H1 (cell line): ENCODE measurements at regions not wholly inside any gene's neighbourhood (a gene's known extent, or its start where the extent isn't known, plus 50 kb on each side); places are given as distances from the start of the nearest gene placed in this dataset.

Source experiments
- CTCF ChIA-PET: fragments of 300-600 bp; sonication (Branson Sonifier 250); formaldehyde crosslinking; loops from one replicate; lab custom pipeline; 2021; ENCODE audit not compliant: partially characterized antibody; lab: Charles Lee
- POLR2A ChIA-PET: fragments of 300-600 bp; sonication (Branson Sonifier 250); formaldehyde crosslinking; loops from one replicate; lab custom pipeline; 2021; ENCODE audit warnings: inconsistent platforms; ENCODE audit not compliant: partially characterized antibody; lab: Charles Lee
- DNase-seq, 2 experiments: peaks; one replicate each; pipeline versions ENCODE4 v3.0.0 to v3.0.0-alpha.2; 2010 to 2022; ENCODE audit warnings: low spot score in 2 of 2, low read depth in 1 of 2, mixed read lengths in 1 of 2
- FAIRE-seq: peaks from 2 replicates; lab custom pipeline; 2011; peaks lifted over from hg19 to GRCh38; lab: Jason Lieb, UNC
- H2AFZ ChIP-seq: 2 replicates; pipeline ENCODE4 v1.8.1; 2012; ENCODE audit warnings: low read length, inconsistent platforms
- H2AK5ac ChIP-seq: 2 replicates; pipeline ENCODE4 v1.6.1; 2013; ENCODE audit warnings: low read depth, low read length
- H2BK120ac ChIP-seq: replicated peaks from 2 replicates; pipeline ENCODE3; 2013; ENCODE audit warnings: low read depth, low read length, inconsistent platforms
- H2BK12ac ChIP-seq: 2 replicates; pipeline ENCODE4 v1.6.1; 2013; ENCODE audit warnings: low read depth, low read length
- H2BK15ac ChIP-seq: 2 replicates; pipeline ENCODE4 v1.6.1; 2013; ENCODE audit warnings: low read length
- H2BK20ac ChIP-seq: 2 replicates; pipeline ENCODE4 v1.6.1; 2013; ENCODE audit warnings: low read length
- H2BK5ac ChIP-seq: 2 replicates; pipeline ENCODE4 v1.6.1; 2013; ENCODE audit warnings: low read depth, low read length
- H3K14ac ChIP-seq: 2 replicates; pipeline ENCODE4 v1.6.1; 2013; ENCODE audit warnings: inconsistent platforms; ENCODE audit not compliant: insufficient read length
- H3K18ac ChIP-seq: 2 replicates; pipeline ENCODE4 v1.6.1; 2013; ENCODE audit warnings: low read length; ENCODE audit errors: extremely low read depth
- H3K23ac ChIP-seq: 2 replicates; pipeline ENCODE4 v1.6.1; 2013; ENCODE audit warnings: inconsistent platforms; ENCODE audit not compliant: insufficient read length
- H3K23me2 ChIP-seq: 2 replicates; pipeline ENCODE4 v1.6.1; 2013; ENCODE audit warnings: low read depth, low read length
- H3K27ac ChIP-seq: 2 replicates; pipeline ENCODE4 v1.6.1; 2011; ENCODE audit warnings: low read depth, low read length, inconsistent platforms
- H3K27me3 ChIP-seq, 4 experiments: replicated peaks in 1 of 4; 1 replicate in 1 of 4; 2 replicates in 3 of 4; pipeline versions ENCODE4 v1.6.1 to v1.8.1; 2011 to 2013; ENCODE audit warnings: low read length in 3 of 4, mild to moderate bottlenecking in 3 of 4, inconsistent platforms in 2 of 4, mixed read lengths in 2 of 4, moderate library complexity in 1 of 4; ENCODE audit not compliant: control insufficient read depth in 3 of 4, insufficient read depth in 3 of 4; ENCODE audit errors: extremely low read depth in 1 of 4
- H3K36me3 ChIP-seq, 4 experiments: 2 replicates each; pipeline versions ENCODE4 v1.6.1 to v1.8.1; 2011 to 2013; ENCODE audit warnings: mild to moderate bottlenecking in 4 of 4, low read length in 3 of 4, moderate library complexity in 2 of 4, control low read depth in 1 of 4, inconsistent platforms in 1 of 4; ENCODE audit not compliant: insufficient read depth in 4 of 4, control insufficient read depth in 2 of 4
- H3K4ac ChIP-seq: replicated peaks from 2 replicates; pipeline ENCODE3; 2013; ENCODE audit warnings: low read length, low read depth, mixed read lengths, inconsistent platforms; ENCODE audit not compliant: insufficient read length
- H3K4me1 ChIP-seq, 4 experiments: replicated peaks in 1 of 4; 1 replicate in 1 of 4; 2 replicates in 3 of 4; pipeline versions ENCODE4 v1.6.1 to v1.8.1; 2011 to 2013; ENCODE audit warnings: low read length in 3 of 4, inconsistent platforms in 2 of 4, mixed read lengths in 1 of 4; ENCODE audit not compliant: insufficient read depth in 4 of 4, control insufficient read depth in 3 of 4
- H3K4me2 ChIP-seq, 2 experiments: 2 replicates each; pipeline versions ENCODE4 v1.6.1 to v1.8.1; 2011 to 2013; ENCODE audit warnings: low read depth in 2 of 2, low read length in 2 of 2, control low read depth in 1 of 2, inconsistent platforms in 1 of 2, mild to moderate bottlenecking in 1 of 2; ENCODE audit not compliant: insufficient read depth in 1 of 2
- H3K4me3 ChIP-seq, 4 experiments: fragments of 200-600, 300-600 bp in 1 of 4; sonication (generic), shearing (Covaris generic), sonication (Bioruptor Twin) in 1 of 4; 2 replicates each; pipeline versions ENCODE4 v1.5.1 to v1.8.1; 2011 to 2016; ENCODE audit warnings: low read length in 4 of 4, low read depth in 3 of 4, control low read depth in 2 of 4, inconsistent platforms in 2 of 4, mild to moderate bottlenecking in 2 of 4, mixed read lengths in 1 of 4, moderate library complexity in 1 of 4; ENCODE audit not compliant: insufficient read depth in 2 of 4; ENCODE audit errors: extremely low read depth in 1 of 4
- H3K56ac ChIP-seq: replicated peaks from 2 replicates; pipeline ENCODE3; 2013; ENCODE audit warnings: low read depth, mild to moderate bottlenecking, mixed read lengths, low read length, inconsistent platforms; ENCODE audit not compliant: insufficient read length
- H3K79me1 ChIP-seq: 2 replicates; pipeline ENCODE4 v1.6.1; 2013; ENCODE audit warnings: low read depth, low read length, control low read depth
- H3K79me2 ChIP-seq, 2 experiments: 2 replicates each; pipeline versions ENCODE4 v1.6.1 to v1.8.1; 2012 to 2013; ENCODE audit warnings: low read length in 2 of 2, mild to moderate bottlenecking in 2 of 2, inconsistent platforms in 1 of 2; ENCODE audit not compliant: insufficient read depth in 2 of 2, control insufficient read depth in 1 of 2
- H3K9ac ChIP-seq, 4 experiments: replicated peaks in 1 of 4; 1 replicate in 1 of 4; 2 replicates in 3 of 4; pipeline versions ENCODE4 v1.6.1 to v1.8.1; 2011 to 2013; ENCODE audit warnings: low read depth in 3 of 4, low read length in 3 of 4, control low read depth in 2 of 4, mild to moderate bottlenecking in 2 of 4, moderate library complexity in 2 of 4, inconsistent platforms in 1 of 4; ENCODE audit errors: extremely low read depth in 1 of 4
- H3K9me3 ChIP-seq, 2 experiments: 2 replicates each; pipeline versions ENCODE4 v1.6.1 to v1.8.1; 2012 to 2013; ENCODE audit warnings: mild to moderate bottlenecking in 2 of 2, moderate library complexity in 2 of 2, control low read depth in 1 of 2, inconsistent platforms in 1 of 2, low read depth in 1 of 2, low read length in 1 of 2, mixed read lengths in 1 of 2; ENCODE audit not compliant: insufficient read depth in 2 of 2
- H4K20me1 ChIP-seq, 2 experiments: replicated peaks in 1 of 2; 2 replicates each; pipeline versions ENCODE3 to v1.8.1; 2011 to 2013; ENCODE audit warnings: inconsistent platforms in 2 of 2, low read length in 2 of 2, mild to moderate bottlenecking in 1 of 2; ENCODE audit not compliant: insufficient read depth in 2 of 2, control insufficient read depth in 1 of 2
- H4K5ac ChIP-seq: 2 replicates; pipeline ENCODE4 v1.6.1; 2013; ENCODE audit warnings: low read length, low read depth, mixed read lengths, inconsistent platforms; ENCODE audit not compliant: insufficient read length
- H4K8ac ChIP-seq: 2 replicates; pipeline ENCODE4 v1.8.0; 2013; ENCODE audit warnings: mild to moderate bottlenecking, moderate library complexity, low read length, inconsistent platforms; ENCODE audit not compliant: insufficient read depth; ENCODE audit errors: extremely low read depth
- H4K91ac ChIP-seq: replicated peaks from 2 replicates; pipeline ENCODE3; 2013; ENCODE audit warnings: low read length, mixed read lengths, inconsistent platforms; ENCODE audit not compliant: insufficient read length
- CEBPB ChIP-seq: IDR thresholded peaks from 2 replicates; pipeline ENCODE4 v1.6.1; 2012; ENCODE audit warnings: low read depth, low read length
- CHD1 ChIP-seq: IDR thresholded peaks from 2 replicates; pipeline ENCODE4 v1.6.1; 2012; ENCODE audit warnings: low read depth, low read length, improper control_type of control experiment
- EGR1 ChIP-seq: IDR thresholded peaks from 2 replicates; pipeline ENCODE4 v1.6.1; 2011; ENCODE audit warnings: low read depth, low read length, borderline replicate concordance
- MAFK ChIP-seq: IDR thresholded peaks from 2 replicates; pipeline ENCODE4 v1.6.1; 2012; ENCODE audit warnings: low read depth, mild to moderate bottlenecking, improper control_type of control experiment, low read length
- POU5F1 ChIP-seq: IDR thresholded peaks from 2 replicates; pipeline ENCODE4 v1.6.1; 2011; ENCODE audit warnings: low read depth, mild to moderate bottlenecking, low read length, moderate library complexity
- SIX5 ChIP-seq: IDR thresholded peaks from 2 replicates; pipeline ENCODE4 v1.6.1; 2011; ENCODE audit warnings: mild to moderate bottlenecking, low read depth, low read length
- TBP ChIP-seq: IDR thresholded peaks from 2 replicates; pipeline ENCODE4 v1.6.1; 2011; ENCODE audit warnings: low read depth, low read length, improper control_type of control experiment
- WGBS, 2 experiments: shearing (Covaris generic) in 1 of 2; methylation state at CpG; one replicate each; pipeline versions ENCODE4 v1.1.6 to v1.1.7; 2013 to 2015; ENCODE audit warnings: low lambda C conversion rate in 2 of 2, mixed read lengths in 2 of 2, inconsistent platforms in 1 of 2, low coverage in 1 of 2, missing lambda C conversion rate in 1 of 2; ENCODE audit not compliant: insufficient replicate concordance in 2 of 2, insufficient coverage in 1 of 2, insufficient read length in 1 of 2; ENCODE audit errors: extremely low coverage in 1 of 2, missing lambda C conversion rate in 1 of 2; 5-methylcytosine and 5-hydroxymethylcytosine counted together

DNA sequence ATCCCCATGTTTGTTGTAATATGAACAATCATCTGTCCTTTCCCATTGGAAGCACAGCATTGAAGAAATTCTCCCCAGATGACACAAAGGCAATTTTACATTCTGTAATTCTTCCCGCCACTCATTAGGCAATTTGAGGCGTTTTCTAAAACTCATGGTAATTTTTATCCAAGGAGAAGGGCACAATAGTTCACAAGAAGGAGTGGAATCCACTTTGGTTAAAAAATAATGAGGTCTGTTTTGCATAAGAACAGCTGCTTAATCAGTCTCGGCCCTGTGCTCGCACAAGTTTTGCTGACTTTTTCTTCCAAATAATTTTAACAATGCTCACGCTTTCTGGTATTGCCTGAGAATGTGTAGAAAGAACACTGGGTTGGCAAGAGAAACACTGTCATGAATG is 94.0 kb downstream of the CAVIN4 start:
- Histone ChIP-seq H2BK20ac (0 out of 2 replicates have a peak overlapping the region, but pooled peaks have one; percentile 40), H3K9me3 (peaks cover 0 to 4% of the 10 kb centered on the region in 2 experiments; a peak in 1 of 4 replicates), H3K27ac (no peak overlapping the region), H2AFZ (no peak overlapping the region), H3K4ac (no peak overlapping the region), H3K4me3 (no peak overlapping the region), H2BK5ac (no peak overlapping the region), H3K23ac (no peak overlapping the region), H2AK5ac (no peak overlapping the region), H2BK15ac (no peak overlapping the region), H3K27me3 (no peaks in the 10 kb centered on the region), H3K4me1 (peaks cover 2 to 18% (median 10%) of the 10 kb centered on the region in 4 experiments; a peak in 5 of 7 replicates), H3K36me3 (no peaks in the 10 kb centered on the region), H3K4me2 (peak overlapping the region; percentile 33 to 35; a peak in 1 of 4 replicates), H3K56ac (no peak overlapping the region), H4K91ac (no peak overlapping the region), H2BK12ac (no peak overlapping the region), H3K9ac (no peak overlapping the region), H3K18ac (no peak overlapping the region), H4K20me1 (no peaks in the 10 kb centered on the region), H4K8ac (no peak overlapping the region), H3K23me2 (no peaks in the 10 kb centered on the region), H3K79me1 (no peaks in the 10 kb centered on the region), H2BK120ac (no peak overlapping the region), H3K14ac (no peak overlapping the region), H4K5ac (no peak overlapping the region), H3K79me2 (no peaks in the 10 kb centered on the region)
- POLR2A ChIA-PET, result no interaction called here
- 58% methylated on average over 5 of the region's 5 CpGs; no CpG with 5 or more reads in 1 of the 2 experiments for whole genome bisulfite sequencing, 2 experiments
- FAIRE-seq (no peak), DNase-seq (no peak)
- CTCF ChIA-PET, result no interaction called here
- no peak for TF ChIP-seq TBP
- no peak for TF ChIP-seq CEBPB
- no peak for TF ChIP-seq MAFK
- TF ChIP-seq POU5F1, result no peak
- TF ChIP-seq CHD1, result no peak
- no peak for TF ChIP-seq EGR1
- no peak for TF ChIP-seq SIX5
